ENCODE measurements at regions not wholly inside any gene's neighbourhood (a gene's known extent, or its start where the extent isn't known, plus 50 kb on each side); places are given as distances from the start of the nearest gene placed in this dataset.
"Not testable (repeated sequence)": the region's sequence is repeated elsewhere in the genome, so short reads cannot be mapped to it uniquely, and the experiment has no call there.

DNA sequence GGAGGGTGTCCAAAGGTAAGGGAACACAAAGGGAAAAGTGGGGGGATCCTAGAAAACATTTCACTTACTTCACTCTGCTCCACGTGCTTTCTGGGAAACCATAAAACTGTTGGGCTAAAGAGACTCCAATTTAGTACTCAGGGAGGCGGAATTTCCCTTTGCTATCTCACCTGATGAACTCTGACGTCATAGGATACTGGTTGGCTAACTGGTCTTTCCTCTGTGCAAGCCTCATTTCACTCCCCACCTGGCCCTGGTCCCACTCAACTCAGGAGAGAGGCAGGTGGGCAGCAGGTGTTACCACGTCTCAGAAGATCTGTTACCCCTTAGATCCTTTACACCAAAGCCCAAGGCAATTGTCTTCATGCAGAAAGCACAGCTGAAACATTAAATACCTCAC lies 51.8 kb upstream of the PMAIP1 start:
- no peak for DNase-seq
- TF ChIP-seq POLR2A (IDR thresholded peaks at IDR 0.05; ENCODE audit: low read length) (no peak), GATA1 (IDR thresholded peaks at IDR 0.05; ENCODE audit: low read depth, low read length) (no peak)

DNA sequence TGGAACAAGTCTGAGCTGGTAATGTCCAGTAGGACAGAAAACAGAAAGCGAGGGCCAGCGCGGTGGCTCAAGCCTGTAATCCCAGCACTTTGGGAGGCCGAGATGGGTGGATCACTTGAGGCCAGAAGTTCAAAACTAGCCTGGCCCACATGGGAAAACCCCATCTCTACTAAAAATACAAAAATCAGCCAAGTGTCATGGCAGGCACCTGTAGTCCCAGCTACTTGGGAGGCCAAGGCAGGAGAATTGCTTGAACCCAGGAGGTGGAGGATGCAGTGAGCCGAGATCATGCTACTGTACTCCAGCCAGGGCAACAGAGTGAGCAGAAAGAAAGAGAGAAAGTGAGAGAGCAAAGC lies 52.3 kb upstream of the PMAIP1 start:
- not testable (repeated sequence) for DNase-seq

DNA sequence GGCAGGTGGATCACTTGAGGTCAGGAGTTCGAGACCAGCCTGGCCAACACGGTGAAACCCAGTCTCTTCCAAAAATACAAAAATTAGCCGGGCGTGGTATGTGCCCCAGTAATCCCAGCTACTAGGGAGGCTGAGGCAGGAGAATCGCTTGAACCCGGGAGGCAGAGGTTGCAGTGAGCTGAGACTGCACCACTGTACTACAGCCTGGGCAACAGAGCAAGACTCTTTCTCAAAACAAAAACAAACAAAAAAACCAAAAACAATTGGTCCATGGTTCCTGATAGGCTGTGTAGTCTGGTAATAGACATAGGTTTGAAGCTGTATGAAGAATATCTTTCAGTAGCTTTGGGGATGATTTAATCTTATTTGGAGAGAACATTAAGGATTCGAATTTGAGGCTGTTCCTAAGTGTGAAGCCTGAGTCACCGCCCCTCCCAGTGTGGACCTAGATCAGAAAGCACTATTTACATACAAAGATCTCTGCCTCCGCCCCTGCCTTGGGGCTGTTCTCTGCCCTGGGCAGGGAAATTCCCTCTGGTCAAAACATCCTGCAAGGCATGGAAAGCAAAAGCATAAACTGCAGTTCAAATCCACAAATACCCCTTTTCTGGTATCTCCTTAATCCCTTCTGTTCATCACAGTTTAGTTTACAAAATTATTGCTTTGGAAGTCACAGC lies 52.8 kb upstream of the PMAIP1 start:
- TF ChIP-seq POLR2A (IDR thresholded peaks at IDR 0.05; ENCODE audit: low read length): no peak
- TF ChIP-seq GATA1 (IDR thresholded peaks at IDR 0.05; ENCODE audit: low read depth, low read length): no peak
- peak in 1 of 2 experiments; percentile 17 for DNase-seq

DNA sequence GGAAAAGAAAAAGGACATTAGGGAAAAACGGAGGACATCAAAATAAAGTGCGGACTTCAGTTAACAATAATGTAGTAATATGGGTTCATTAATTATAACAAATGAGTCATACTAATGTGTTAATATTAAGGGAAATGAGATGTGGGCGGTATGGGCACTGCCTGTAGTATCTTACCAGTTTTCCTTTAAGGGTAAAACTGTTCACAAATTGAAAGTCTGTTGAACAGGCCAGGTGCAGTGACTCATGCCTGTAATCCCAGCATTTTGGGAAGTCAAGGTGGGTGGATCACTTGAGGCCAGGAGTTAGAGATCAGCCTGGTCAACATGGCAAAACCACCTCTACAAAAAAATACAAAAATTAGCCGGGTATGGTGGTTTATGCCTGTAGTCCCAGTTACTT lies 56.8 kb upstream of the PMAIP1 start:
- no peak for DNase-seq
- TF ChIP-seq POLR2A (IDR thresholded peaks at IDR 0.05; ENCODE audit: low read length): no peak
- TF ChIP-seq GATA1 (IDR thresholded peaks at IDR 0.05; ENCODE audit: low read depth, low read length): no peak

DNA sequence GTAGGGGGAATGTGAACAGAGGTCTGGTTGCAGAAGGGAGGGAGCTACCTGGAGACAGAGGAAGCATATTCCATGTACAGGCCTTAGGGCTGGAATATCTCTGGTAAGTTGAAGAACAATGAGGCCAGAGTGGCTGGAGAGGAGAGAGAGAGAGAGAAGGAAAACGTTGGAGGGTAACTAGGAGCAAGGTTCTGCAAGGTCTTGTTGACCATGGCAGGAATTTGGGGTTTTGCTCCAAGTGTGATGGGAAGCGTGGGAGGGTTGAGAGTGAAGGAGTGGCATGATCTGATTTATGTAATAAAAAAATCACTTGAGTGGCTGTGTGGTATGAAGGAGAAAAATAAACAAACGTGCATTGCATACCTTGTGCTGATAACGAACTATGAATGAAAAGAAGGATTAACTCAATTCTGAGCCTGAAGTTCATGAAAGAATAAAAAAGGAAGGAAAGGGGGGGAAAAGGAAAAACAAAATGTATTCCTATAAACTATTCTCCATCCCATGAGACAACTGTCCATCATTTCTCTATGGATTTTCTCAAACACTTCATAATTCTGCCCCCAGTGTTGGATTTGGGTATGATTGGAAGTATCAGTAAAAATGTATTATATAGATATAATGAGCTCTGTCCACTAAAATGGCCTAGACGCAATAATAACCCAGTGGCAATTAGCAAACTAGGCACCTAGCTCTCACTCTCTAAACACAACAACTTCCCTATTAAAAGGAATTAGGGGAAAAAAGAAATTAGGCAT lies 59.7 kb upstream of the PMAIP1 start:
- no peak for DNase-seq
- no peak for TF ChIP-seq GATA1 (IDR thresholded peaks at IDR 0.05; ENCODE audit: low read depth, low read length)
- no peak for TF ChIP-seq POLR2A (IDR thresholded peaks at IDR 0.05; ENCODE audit: low read length)

DNA sequence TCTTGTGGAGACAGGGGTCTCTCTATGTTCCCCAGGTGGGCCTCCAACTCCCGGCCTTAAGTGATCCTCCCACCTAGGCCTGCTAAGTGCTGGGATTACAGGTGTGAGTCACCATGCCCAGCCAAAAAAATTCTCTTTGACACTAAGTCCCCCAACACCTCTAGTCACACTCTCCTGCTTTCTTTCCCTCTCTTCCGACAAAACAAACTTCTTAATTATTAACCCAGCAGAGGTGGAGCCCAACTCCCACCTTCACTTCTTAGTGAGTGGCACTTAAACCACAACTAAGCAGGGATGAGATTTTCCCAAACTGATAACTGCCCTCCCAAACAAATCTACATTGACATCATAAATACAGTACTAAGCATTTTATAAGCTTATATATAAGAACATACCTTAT lies 60.5 kb upstream of the PMAIP1 start:
- DNase-seq: no peak
- no peak for TF ChIP-seq GATA1 (IDR thresholded peaks at IDR 0.05; ENCODE audit: low read depth, low read length)
- TF ChIP-seq POLR2A (IDR thresholded peaks at IDR 0.05; ENCODE audit: low read length): no peak

DNA sequence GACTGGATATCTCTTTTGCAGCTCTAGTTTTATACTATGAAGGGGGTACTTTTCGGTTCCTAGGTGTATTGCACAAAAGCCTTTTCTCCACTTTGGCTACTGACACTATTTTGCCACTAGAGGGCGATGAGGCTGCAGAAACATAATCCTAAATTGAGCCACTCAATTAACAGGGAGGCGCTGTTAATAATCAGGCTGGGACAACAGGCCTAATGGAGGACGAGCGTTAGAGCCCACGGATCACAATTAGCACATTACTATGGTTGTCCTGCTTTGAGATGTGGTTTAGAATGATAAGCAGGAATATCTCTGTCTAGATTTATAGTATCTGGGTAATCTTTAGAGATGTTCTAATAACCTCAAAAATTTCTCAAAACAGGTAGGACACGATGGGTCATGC lies 62.2 kb upstream of the PMAIP1 start:
- peak; percentile 78 to 85 for DNase-seq
- TF ChIP-seq GATA1 (IDR thresholded peaks at IDR 0.05; ENCODE audit: low read depth, low read length): no peak
- no peak for TF ChIP-seq POLR2A (IDR thresholded peaks at IDR 0.05; ENCODE audit: low read length)

DNA sequence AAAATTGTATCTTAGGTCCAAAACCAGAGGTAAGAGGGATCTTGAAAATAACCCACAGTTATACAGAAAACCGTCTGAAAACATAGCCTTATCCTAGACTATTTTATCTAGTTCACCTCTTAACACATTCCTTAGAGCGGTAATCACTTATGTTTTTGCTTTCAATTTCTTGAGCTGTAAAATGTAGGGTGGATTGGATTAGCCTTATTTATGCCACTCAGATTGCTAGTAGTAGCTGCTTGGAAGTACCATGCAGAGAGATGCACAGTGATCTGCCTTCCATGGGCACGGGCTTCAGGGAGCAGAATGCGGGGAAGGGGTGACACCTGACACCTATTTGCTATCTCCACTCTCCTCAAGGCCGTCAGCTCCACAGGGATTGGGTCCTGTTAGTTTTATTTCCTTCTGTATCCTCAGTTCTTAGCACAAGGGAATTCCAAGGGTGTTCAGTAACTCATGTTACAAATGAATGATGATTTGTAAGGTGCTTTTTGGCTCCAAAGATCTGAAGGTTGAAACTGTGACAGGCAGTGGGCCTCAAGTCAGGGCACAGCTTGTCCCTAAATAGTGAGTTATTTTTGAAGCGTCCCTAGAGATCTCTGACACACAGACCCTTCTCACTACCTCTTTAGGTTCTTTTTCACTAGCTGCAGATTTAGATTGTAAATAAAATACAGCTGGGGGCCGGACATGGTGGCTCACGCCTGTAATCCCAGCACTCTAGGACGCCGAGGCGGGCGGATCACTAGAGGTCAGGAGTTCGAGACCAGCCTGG lies 64.0 kb upstream of the PMAIP1 start:
- DNase-seq: no peak

DNA sequence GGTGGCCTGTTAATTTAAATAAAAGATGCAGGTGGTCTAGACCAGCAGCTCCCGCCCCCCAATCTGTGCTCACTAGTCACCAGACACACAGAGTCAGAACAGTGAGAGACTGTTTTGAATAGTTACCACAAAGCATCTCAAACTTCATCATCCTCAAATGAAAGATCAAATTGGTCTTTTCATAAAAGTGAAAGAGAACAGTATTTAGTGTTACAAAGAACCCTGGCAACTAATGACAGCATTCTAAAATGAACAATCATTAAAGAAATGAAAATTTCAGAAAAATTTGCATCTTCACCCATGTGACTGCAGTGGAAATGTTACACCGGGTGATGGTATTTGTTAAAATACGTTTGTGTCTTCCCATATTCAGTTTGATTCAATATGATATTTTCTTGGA lies 65.5 kb upstream of the PMAIP1 start:
- no peak for DNase-seq
- TF ChIP-seq POLR2A (IDR thresholded peaks at IDR 0.05; ENCODE audit: low read length) (no peak), GATA1 (IDR thresholded peaks at IDR 0.05; ENCODE audit: low read depth, low read length) (no peak)

More for the DNA sequence above, 64.0 kb upstream of the PMAIP1 start:
- no peak for TF ChIP-seq POLR2A (IDR thresholded peaks at IDR 0.05; ENCODE audit: low read length)
- no peak for TF ChIP-seq GATA1 (IDR thresholded peaks at IDR 0.05; ENCODE audit: low read depth, low read length)

DNA sequence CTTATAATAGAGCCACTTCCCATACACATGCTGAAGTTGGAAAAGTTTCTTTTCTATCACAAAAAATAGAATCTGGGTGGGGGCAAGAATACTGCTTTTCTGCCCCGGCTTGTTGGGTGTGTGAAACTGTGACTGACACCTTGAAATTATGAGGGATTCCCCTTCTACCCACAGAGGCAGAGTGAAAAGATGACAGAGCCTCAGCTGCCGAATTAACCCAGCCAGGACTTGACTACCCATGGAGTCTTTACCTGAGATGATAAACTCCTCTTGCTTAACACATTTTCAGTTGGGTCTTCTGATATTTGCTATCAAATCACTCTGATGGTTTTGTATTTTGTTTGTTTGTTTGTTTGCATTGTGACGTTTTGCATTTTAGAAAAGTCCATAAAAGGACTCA lies 66.0 kb upstream of the PMAIP1 start:
- TF ChIP-seq GATA1 (IDR thresholded peaks at IDR 0.05; ENCODE audit: low read depth, low read length): no peak
- TF ChIP-seq POLR2A (IDR thresholded peaks at IDR 0.05; ENCODE audit: low read length): no peak
- no peak for DNase-seq

DNA sequence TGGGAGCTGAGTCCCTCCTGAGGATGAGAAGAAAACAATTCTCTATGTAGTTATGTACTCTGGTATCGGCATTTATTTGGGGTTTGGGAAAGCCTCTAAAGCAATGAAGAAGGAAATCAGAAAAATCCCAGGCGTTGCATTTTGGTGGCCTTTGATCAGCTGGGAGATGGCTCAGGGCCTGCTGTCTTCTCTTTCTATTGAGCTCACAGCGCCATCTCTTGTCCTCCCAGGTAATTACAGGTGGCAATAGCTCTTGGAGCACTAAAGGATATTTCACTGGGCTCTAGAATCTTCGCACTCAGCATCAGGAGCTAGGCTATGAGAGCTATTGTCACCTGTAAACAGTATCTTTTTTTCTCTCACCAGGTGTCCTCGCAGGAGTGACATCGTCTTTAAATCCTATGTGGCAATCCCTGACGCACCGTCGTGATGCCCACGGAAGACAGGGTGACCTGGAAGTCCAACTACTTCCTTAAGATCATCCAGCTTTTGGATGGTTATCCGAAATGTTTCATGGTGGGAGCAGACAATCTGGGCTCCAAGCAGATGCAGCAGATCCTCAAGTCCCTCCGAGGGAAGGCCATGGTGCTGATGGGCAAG lies 76.1 kb upstream of the PMAIP1 start:
- peak; percentile 56 to 77 for DNase-seq
- TF ChIP-seq POLR2A (IDR thresholded peaks at IDR 0.05; ENCODE audit: low read length) (no peak), GATA1 (IDR thresholded peaks at IDR 0.05; ENCODE audit: low read depth, low read length) (no peak)

DNA sequence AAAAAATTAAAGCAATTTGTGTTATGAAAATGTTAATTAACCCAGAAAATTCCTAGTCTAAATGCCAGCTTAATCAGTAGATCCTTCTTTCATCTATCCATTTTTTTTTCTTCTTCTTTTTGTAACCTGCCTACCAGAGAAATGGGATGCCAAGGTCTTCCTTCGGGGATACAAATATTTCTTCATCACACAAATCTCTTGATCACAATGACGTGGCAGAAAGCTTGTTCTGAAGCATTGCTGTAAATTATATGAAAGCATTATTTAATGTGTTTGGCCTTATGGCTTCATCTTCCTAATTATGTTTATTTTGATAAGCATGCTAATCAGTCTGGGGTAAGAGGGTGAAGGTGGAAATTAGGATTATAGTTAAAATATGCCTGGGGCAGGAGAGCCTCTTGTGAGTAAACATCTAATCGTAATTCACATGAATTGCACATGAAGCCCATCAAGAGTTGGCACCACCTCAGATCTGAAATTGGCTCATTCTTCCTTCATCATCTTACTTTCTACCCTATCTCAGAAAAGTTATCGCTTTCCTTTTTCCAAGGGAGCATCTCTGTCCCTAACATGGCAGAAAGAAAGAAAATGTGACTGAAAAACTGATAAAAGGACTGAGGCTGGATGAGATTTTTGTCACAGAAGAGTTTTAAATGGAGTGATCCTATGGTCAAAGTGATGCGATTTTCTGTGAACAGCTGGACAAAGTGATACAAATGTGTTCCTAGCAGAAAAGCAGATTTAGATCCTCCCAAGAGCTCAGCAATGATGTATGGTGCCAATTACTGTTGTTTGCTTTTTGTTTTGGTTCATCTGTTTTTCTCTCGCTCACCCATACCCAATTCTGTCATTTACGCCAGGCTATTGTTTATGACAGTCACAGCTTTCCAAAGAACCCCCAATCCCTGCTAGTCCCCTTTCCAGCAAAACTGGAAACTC lies 76.9 kb upstream of the PMAIP1 start:
- TF ChIP-seq POLR2A (IDR thresholded peaks at IDR 0.05; ENCODE audit: low read length): no peak
- TF ChIP-seq GATA1 (IDR thresholded peaks at IDR 0.05; ENCODE audit: low read depth, low read length): no peak
- no peak for DNase-seq

DNA sequence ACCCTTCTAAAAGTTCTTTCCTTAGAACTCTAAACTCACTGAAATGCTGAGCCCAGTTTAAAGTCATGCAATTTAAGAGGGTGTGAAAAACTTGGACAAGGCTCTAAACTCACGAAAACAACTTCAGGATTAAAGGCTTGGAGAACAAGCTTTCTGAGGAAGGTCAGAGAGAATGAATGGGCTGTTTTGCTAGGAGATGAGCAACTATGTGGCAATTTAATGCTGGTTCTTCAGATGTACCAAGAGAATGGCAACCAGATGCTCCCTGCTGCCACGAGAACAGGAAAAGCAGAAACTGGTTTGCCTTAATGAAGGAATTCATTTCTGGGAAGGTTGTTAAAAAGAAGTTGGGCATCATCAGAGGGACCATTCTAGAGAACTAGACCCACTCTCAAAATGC lies 77.8 kb upstream of the PMAIP1 start:
- no peak for TF ChIP-seq POLR2A (IDR thresholded peaks at IDR 0.05; ENCODE audit: low read length)
- TF ChIP-seq GATA1 (IDR thresholded peaks at IDR 0.05; ENCODE audit: low read depth, low read length): no peak
- DNase-seq: no peak
